ENCODE measurements at regions not wholly inside any gene's neighbourhood (a gene's known extent, or its start where the extent isn't known, plus 50 kb on each side); places are given as distances from the start of the nearest gene placed in this dataset.
"Not testable (repeated sequence)": the region's sequence is repeated elsewhere in the genome, so short reads cannot be mapped to it uniquely, and the experiment has no call there.

DNA sequence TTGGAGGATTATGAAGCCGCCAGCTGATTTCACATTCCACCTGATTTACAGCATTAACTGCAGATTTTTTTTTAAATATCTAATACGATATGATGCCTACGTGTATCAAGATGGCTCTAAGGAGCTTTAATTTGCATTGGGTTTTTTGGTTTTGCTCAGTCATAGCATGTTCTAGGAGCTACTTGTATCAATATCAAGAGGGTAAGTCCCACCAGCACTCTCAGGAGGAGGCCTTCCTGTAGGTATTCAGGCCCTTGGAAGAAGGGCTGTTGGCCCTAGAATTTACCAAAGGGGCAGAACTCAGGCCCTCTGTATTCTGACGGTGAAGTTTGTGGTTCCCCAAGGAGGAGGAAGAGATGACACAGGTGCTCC, 97.2 kb upstream of the IPO5 start:
- in situ Hi-C loops (cut with MboI; ENCODE audit: low sequenced_read_pairs) = loop anchor here (25.0 kb wide), 1 partner anchor 831 kb away; no protein-coding TSS in a partner anchor

DNA sequence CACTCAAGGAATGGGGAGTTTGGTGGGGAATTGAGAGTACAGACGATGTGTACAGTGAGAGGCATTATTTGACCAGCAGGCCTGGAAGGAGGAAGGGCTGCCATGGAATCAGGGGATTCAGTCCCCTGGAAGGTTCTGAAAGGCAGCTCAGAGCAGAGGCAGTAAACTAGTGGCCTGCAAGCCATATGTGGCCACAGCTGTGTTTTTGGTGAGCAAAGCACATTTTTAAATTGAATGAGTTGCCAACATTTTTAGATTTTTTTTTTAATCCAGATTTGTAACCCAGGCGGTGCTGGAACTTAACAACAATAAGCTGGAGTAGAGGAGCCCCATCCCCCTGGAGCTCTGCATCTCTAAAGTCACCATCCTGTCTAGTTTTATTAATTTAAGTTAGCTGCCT, 95.3 kb upstream of the IPO5 start:
- in situ Hi-C loops (cut with MboI; ENCODE audit: low sequenced_read_pairs) = loop anchor here (25.0 kb wide), 1 partner anchor 829 kb away; no protein-coding TSS in a partner anchor

DNA sequence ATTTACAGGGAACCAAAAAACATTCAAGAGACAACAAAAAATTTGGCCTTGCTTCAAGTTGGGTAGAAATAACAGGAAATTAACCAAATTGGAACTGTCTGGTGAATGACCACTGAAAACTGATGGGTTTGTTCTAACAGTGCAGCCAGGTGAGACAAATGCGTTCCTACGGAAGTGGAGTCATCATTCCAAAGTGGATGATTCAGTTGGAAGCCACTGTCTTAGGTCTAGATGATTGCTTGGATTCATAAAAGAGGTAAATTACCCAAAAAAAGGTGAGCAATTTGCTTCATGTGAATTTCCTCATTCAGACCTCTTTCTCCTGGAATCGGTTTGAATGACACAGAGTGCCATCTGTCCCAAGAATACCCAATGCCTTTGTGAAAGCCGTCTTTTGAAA, 87.1 kb upstream of the IPO5 start:
- in situ Hi-C loops (cut with MboI; ENCODE audit: low sequenced_read_pairs) = loop anchor here (25.0 kb wide), 1 partner anchor 821 kb away; no protein-coding TSS in a partner anchor

DNA sequence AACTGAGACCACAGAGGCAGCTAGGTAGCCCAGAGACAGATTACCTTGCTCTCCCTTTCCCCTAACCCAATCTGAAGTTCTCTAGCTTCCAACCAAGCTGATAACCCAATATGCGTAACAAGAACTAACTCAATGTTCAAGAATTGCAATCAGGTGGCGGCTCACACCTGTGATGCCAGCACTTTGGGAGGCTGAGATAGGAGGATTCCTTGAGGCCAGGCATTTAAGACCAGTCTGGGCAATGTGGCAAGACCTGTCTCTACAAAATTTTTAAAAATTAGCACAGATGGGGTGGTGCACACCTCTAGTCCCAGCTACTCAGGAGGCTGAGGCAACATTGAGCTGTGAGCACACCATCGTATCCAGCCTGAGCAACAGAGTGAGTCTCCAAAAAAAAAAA, 86.7 kb upstream of the IPO5 start:
- in situ Hi-C loops (cut with MboI; ENCODE audit: low sequenced_read_pairs) = loop anchor here (25.0 kb wide), 1 partner anchor 821 kb away; no protein-coding TSS in a partner anchor

DNA sequence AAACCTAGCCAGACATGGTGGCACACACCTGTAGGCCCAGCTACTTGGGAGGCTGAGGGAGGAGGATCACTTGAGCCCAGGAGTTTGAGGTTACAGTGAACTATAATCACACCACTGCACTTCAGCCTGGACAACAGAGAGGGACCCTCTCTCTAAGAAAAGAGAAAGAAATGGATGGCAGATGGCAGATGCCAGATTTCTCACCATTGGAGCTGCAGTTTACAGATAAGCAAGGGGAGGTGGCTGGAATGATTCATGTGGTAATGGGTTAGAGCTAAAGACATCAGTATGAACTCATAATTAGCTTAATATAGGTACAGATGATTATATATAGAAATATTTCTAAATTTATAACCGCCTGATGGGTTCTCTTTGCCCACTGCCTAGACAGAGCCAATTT, 80.1 kb upstream of the IPO5 start:
- in situ Hi-C loops (cut with MboI; ENCODE audit: low sequenced_read_pairs) = loop anchor here (25.0 kb wide), 1 partner anchor 814 kb away; no protein-coding TSS in a partner anchor

DNA sequence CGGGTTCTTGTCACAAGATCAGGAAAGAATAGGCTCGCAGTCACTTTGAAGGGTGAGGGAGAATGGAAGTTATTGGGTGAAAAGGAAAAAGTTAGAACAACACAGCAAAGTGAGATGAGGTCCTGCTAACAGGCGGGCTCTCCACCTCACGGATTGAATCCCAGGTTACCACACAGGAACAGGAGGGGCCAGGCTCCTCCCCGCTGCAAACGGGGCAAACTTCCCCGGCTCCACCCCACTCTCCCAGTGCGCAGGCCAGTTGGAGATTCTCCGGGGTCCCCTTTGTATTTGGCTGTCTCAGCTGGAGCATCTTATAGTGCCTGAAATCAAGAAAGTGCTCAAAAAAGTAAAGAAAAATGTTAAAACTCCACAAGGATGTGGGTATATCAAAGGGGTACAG, 78.3 kb upstream of the IPO5 start:
- in situ Hi-C loops (cut with MboI; ENCODE audit: low sequenced_read_pairs) = no loop called here

DNA sequence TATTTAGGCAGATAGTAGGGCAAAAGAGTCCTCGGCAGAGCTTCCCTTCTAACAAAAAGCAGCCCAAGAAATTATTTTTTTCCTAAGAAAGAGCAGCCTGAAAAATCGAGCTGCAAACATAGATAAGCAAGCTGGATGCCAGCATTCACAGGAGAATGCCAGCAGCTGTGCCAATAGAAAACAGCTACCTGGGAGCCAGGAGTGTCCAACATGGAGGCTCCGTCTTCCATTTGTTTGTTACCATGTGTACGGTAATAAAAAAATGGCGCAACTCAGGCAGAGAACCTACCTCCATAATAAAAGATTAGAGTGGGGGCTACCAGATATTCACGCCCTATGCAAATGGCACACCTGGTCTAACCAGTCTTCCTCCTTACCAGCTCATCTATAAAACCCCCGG, 77.6 kb upstream of the IPO5 start:
- in situ Hi-C loops (cut with MboI; ENCODE audit: low sequenced_read_pairs) = no loop called here

DNA sequence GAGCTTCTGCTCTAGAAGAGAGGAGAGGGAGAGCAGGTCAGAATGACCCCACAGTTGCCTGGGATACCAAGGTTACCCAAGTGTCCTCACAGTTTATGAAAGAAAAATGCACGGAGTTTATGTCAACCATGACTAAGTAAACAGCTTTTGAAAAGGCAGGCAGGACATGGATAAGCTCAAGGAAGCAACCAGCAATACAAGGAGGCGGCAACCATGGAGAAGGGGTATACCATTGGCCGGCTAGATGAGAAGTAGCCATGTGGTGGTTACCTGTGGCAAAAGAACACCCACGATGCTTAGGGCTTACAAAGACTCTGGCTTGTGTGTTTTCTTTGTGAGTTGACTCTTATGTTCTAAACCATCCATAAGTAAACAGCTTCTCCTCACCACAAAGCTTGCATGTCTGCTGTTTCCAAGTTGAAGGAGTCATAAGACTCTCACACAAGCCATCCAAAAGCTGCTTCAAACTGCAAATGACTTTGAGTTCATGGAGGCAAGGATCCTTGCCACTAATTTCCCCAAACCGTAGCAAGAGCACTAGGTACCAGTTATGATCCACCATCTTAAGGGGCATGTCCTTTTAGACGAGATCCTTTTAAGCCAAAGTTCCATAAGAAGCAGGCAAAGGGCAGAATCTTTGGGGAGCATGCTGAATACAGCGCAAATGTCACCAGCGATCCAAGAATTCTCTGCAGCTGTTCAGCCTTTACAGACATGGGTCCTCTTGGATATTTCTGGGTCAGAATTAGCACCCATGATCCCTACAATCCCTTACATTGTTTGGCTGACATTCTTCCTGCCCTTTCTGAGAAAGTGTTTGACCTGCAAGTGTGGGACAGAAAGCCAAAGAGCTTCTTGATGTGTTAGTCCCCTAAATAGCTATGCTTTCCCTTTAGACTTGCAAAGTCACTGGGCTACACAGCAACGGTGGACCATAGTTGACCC, 74.8 kb upstream of the IPO5 start:
- in situ Hi-C loops (cut with MboI; ENCODE audit: low sequenced_read_pairs) = no loop called here

DNA sequence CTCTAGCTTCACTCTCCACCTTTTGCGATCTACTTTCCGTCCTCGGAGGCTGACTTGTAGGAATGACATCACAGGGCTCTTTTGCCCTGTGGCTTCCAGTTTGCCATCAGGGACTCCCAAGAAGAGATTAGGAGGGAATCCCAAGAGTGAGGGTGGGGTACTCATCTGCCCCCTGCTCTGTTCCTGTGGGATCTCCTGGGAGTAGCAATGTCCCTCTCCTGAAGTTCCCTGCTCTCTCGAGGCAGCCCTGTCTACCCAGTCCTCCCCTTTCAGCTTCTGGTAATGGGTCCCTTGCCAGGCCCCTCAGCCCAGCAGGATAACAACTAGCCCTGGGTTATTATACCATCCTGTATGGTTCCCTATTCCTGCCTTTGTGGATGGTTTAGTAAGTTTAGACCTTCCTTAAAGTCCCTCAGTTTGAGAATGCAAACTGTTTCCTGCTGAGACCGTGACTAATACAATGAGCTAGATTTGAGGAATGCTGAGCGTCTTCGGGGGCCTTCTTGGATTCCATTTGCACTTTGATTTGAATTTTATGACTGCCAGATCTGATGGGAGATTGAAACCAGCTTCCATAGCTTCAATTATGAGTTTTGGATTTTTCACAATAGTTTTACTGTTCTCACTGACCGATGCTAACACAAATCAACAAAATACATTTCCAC, 73.7 kb upstream of the IPO5 start:
- in situ Hi-C loops (cut with MboI; ENCODE audit: low sequenced_read_pairs) = no loop called here

DNA sequence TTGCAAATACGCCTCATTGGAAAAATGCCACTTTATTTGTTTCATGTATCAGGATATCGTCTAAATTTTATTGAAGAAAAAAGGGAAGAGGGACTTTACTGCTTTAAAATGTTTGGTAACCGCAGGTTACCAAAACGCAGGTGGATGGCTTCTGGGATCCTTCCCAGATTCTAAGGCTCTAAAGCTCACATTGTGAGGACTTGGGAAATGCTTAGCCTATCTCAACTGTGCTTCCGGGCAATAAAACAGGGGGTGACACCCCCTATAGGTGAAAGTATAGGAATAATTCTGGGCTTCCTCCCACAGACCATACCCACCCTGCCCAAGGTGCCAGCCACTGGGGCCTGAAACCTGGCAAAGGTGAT, 73.2 kb upstream of the IPO5 start:
- in situ Hi-C loops (cut with MboI; ENCODE audit: low sequenced_read_pairs) = no loop called here

DNA sequence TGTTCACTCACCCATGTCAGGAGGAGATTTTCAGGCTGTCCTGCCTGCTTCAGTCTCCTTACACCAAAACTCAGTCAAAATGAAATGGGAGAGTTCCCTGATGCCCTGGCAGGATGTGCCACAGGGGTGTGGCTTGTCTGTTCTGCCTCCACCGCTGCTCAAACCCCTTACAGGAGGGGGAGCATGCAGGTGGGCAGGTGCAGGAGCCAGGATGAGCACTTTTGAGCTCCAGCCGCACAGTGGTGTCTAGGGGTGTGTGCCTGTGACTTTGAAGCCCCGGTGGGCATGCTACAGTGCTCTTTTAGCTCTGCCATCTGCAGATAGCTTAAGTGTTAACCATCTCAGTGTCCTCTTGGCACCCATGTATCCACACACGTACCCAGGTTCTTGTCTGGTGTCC, 71.9 kb upstream of the IPO5 start:
- in situ Hi-C loops (cut with MboI; ENCODE audit: low sequenced_read_pairs) = no loop called here

DNA sequence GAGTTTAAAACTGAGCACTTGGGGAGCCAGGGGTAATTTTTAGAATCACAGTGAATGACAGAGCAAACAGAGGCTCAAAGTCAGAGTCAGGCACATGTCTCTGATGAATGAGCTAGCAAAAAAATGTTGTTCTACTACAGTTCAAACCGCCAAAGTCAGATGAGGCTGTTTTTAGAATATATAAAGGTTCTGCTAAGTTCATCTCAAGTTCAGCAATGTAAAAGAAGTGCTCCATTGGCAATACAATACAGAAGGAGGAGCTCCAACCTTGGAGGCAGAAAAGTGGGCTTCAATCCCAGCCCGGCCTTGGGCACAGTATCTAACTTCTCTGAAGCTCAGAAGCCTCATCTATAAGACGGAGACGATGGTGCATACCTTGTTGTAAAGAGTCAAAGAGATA, 70.1 kb upstream of the IPO5 start:
- in situ Hi-C loops (cut with MboI; ENCODE audit: low sequenced_read_pairs) = no loop called here

DNA sequence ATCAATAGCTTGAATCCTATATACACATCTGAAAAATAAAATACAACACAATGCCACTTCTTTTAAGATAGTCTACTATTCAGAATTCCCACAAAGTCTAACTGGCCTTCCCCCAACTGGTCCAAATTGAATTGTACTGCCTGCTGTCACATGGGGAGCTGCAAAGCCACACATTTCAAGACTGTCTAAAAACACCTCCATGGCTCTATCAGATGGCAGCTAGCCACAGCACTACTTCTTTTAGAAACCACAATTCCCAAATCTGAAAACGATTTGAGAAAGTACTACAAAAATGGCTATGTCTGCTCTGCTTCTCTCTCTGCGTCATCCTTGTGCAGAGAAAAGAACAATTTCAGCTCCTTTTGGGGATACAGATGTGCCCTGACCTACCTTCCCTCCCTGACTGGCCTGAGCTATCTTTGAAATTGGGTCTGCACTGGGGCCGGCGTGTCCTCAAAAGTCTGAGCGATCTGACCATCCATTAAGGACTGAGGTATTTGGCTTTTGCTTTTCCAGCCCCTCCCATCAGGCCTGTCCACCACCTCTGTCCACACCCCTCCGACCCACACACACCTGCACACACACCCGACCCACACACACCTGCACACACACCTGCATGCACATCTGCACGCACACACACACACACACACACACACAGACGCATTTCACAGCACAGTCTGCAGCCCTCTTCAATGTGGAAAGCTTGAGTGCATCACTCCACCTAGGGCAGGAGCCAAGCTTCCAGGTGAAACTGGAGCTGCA, 68.6 kb upstream of the IPO5 start:
- in situ Hi-C loops (cut with MboI; ENCODE audit: low sequenced_read_pairs) = no loop called here

DNA sequence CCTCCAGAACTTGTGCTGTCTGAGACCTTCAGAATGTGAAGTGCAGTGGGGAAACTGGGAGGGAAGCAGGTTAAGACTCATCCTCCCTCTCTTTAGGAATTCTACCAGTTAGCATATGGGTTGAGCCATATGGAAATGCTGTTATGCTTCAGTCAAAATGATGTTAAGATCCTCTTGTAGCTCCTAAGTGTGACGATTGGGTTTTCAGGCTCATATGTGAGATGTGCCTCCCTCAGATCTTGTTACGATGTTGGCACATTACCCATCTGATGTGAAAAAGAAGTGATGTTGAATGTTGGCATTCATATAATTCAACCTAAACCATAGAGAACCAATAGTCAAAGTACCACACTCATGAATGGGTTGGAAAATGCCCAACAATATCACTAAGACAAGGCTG, 67.8 kb upstream of the IPO5 start:
- in situ Hi-C loops (cut with MboI; ENCODE audit: low sequenced_read_pairs) = no loop called here

DNA sequence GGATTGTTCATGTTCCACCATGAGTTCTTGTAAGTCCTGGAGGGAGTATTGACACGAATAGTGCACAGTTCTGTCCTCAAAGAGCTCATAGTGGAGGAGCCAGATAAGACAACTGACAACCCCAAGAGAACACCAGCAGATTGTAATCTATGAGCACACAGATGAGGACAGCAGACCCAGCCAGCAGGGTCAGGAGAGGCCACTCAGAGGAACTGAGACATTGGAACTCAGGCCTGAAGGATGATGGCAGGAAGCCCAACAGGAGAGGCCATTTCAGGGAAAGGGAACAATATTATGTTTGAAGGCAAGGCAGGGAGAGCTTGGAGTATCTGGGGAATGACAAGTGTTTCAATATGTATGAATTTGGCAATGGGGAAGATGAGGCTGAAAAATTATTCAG, 63.7 kb upstream of the IPO5 start:
- in situ Hi-C loops (cut with MboI; ENCODE audit: low sequenced_read_pairs) = no loop called here

DNA sequence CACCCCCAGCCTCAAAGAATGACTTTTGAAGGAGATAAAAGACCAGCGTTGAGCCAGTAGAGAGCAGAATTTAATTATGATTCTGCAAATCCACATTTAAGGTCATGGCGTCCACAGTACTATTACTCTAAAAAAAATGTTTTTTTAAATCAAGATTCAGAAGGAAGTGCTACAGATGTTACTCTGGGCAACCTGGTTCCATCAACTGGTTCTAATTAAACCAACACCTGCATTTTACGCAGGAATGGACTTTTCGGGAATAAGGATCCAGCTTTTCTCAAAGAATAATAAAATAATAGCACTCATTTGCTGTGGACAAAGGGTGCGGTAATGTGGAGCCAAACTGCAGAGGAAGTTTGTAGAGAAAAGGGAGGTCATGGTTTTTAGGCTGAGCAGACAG, 62.9 kb upstream of the IPO5 start:
- in situ Hi-C loops (cut with MboI; ENCODE audit: low sequenced_read_pairs) = no loop called here

DNA sequence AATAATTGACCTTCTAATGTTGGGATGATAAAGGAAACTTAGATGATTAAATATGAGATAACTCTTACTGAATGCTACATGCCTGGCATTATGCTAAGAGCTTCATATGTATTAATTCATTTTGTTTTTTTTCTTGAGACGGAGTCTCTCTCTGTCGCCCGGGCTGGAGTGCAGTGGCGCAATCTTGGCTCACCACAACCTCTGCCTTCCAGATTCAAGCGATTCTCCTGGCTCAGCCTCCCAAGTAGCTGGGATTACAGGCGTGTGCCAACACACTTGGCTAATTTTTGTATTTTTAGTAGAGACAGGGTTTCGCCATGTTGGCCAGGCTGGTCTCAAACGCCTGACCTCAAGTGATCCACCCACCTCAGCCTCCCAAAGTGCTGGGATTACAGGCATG, 61.5 kb upstream of the IPO5 start:
- in situ Hi-C loops (cut with MboI; ENCODE audit: low sequenced_read_pairs) = not testable (repeated sequence)

DNA sequence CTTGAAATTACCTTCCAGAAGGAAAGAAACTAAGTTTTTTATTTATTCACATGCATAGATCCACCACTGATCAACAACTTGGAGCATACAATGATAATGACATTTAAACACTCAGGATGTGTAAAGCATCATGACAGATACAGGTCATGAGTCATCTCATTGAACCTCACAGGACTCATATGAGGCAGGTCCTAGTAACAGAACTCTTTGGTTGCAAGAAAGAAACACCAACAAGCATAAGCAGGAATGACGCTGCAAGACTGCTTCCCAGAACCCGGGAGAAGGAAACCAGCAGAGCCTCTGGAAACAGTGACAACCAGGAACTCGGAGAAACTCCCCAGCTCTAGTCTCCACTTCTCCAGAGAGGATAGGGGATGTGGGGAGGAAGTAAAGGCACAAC, 60.8 kb upstream of the IPO5 start:
- in situ Hi-C loops (cut with MboI; ENCODE audit: low sequenced_read_pairs) = no loop called here

DNA sequence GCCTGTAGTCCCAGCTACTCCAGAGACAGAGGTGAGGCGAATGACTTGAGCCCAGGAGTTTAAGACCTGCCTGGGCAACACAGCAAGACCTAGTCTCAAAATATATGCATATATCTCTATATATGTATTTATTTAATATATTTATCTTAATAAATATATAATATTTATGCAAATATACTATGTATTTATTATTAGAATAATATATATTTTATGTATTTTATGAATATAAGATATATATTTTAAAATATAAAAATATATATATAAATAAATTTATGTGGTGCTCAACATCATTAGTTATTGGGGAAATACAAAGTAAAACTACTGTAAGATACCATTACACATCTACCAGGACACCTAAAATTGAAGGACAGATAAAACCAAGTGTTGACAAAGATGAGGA, 58.1 kb upstream of the IPO5 start:
- in situ Hi-C loops (cut with MboI; ENCODE audit: low sequenced_read_pairs) = no loop called here

DNA sequence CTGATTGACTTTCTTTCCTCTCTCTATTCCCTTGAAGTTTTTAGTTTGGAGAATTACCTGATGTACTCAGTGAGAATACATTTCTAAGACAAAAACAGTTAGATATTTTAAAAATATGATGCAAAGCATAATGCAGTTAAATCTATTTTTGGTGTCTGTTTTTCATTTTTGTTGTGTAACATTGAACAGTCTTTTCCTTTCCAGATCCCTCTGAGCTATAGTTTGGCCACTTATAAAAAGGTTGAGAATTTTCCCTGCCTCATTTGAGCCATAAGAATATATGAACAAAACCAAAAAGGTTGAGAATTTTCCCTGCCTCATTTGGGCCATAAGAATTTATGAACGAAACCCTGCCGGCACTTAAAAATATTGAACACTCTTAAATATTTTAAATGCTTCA, 57.0 kb upstream of the IPO5 start:
- in situ Hi-C loops (cut with MboI; ENCODE audit: low sequenced_read_pairs) = no loop called here

DNA sequence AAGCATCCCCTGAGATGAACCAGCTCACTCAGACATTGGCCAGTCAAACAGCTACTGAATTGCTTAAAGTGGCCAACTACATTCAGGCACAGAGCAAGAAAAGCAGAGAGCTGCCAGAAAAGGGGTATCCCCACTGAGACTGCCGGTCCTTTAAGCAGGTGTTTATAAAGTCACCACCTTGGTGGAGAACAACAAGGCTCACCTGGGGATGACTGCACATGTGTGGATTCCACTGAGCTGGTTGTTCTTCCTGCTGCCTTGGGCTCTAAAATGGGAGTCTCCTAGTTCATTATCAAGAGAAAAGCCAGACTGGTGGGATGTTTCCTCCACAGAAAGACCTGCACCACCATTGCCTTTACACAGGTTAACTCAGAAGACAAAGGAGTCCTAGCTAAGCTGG, 51.8 kb upstream of the IPO5 start:
- in situ Hi-C loops (cut with MboI; ENCODE audit: low sequenced_read_pairs) = no loop called here

Data from HL-60/S4 treated with phorbol 12-myristate 13-acetate at 8.2 ng/mL for 4 days and 3 days (cell line).